H1 (cell line): ENCODE measurements at regions not wholly inside any gene's neighbourhood (a gene's known extent, or its start where the extent isn't known, plus 50 kb on each side); places are given as distances from the start of the nearest gene placed in this dataset.

Experiments
- CEBPB ChIP-seq: IDR thresholded peaks from 2 replicates; pipeline ENCODE4 v1.6.1; 2012; ENCODE audit warnings: low read depth, low read length
- MAX ChIP-seq: IDR thresholded peaks from 2 replicates; pipeline ENCODE4 v1.6.1; 2012; ENCODE audit warnings: inconsistent platforms

- TF ChIP-seq CEBPB (no peak), MAX (no peak)
Measured at GRCh38 chr21:9759972-9760371, 761.4 kb upstream of the TPTE start (continued).
